ENCODE measurements at regions not wholly inside any gene's neighbourhood (a gene's known extent, or its start where the extent isn't known, plus 50 kb on each side); places are given as distances from the start of the nearest gene placed in this dataset.

GRCh38 chr10:83932245-83932644 lies 207.1 kb upstream of the GHITM start:
- Histone ChIP-seq H3K9me3 (ENCODE audit: control insufficient read depth, low read length) (no peaks in the 10 kb centered on the region), H3K36me3 (ENCODE audit: control insufficient read depth, insufficient read depth, low read length) (no peaks in the 10 kb centered on the region), H3K27ac (no peak overlapping the region), H3K27me3 (ENCODE audit: control insufficient read depth, insufficient read depth, low read length) (no peaks in the 10 kb centered on the region), H2AFZ (no peak overlapping the region), H3K4me1 (no peaks in the 10 kb centered on the region), H3K79me2 (no peaks in the 10 kb centered on the region), H3K4me2 (ENCODE audit: low read length) (no peak overlapping the region), H3K4me3 (ENCODE audit: low read depth, low read length) (no peak overlapping the region), H3K9ac (no peak overlapping the region)
- TF ChIP-seq CTCF (IDR thresholded peaks at IDR 0.05), result no peak

- Histone ChIP-seq H3K4me3 (ENCODE audit: low read depth, low read length) (no peak overlapping the region), H3K4me2 (ENCODE audit: low read length) (no peak overlapping the region), H3K27ac (no peak overlapping the region), H3K36me3 (ENCODE audit: control insufficient read depth, insufficient read depth, low read length) (no peaks in the 10 kb centered on the region), H2AFZ (no peak overlapping the region), H3K9me3 (ENCODE audit: control insufficient read depth, low read length) (no peaks in the 10 kb centered on the region), H3K4me1 (no peaks in the 10 kb centered on the region), H3K27me3 (ENCODE audit: control insufficient read depth, insufficient read depth, low read length) (no peaks in the 10 kb centered on the region), H3K9ac (no peak overlapping the region), H3K79me2 (no peaks in the 10 kb centered on the region)
- TF ChIP-seq CTCF (IDR thresholded peaks at IDR 0.05), result no peak
Measured at GRCh38 chr10:83934062-83934461, 205.2 kb upstream of the GHITM start.

GRCh38 chr10:83934641-83935338 lies 204.5 kb upstream of the GHITM start:
- H3K79me2 ChIP-seq, result no peaks in the 10 kb centered on the region
- H2AFZ ChIP-seq, result no peak overlapping the region
- H3K9ac ChIP-seq, result no peak overlapping the region
- no peak overlapping the region for H3K4me2 ChIP-seq (ENCODE audit: low read length)
- H3K36me3 ChIP-seq (ENCODE audit: control insufficient read depth, insufficient read depth, low read length), result no peaks in the 10 kb centered on the region
- no peaks in the 10 kb centered on the region for H3K4me1 ChIP-seq
- H3K27ac ChIP-seq, result no peak overlapping the region
- H3K4me3 ChIP-seq (ENCODE audit: low read depth, low read length), result no peak overlapping the region
- no peak for TF ChIP-seq CTCF (IDR thresholded peaks at IDR 0.05)
- H3K27me3 ChIP-seq (ENCODE audit: control insufficient read depth, insufficient read depth, low read length), result no peaks in the 10 kb centered on the region
- H3K9me3 ChIP-seq (ENCODE audit: control insufficient read depth, low read length), result no peaks in the 10 kb centered on the region

- Histone ChIP-seq H3K27me3 (ENCODE audit: control insufficient read depth, insufficient read depth, low read length) (no peaks in the 10 kb centered on the region), H3K4me2 (ENCODE audit: low read length) (no peak overlapping the region), H3K4me1 (no peaks in the 10 kb centered on the region), H3K27ac (no peak overlapping the region), H3K9me3 (ENCODE audit: control insufficient read depth, low read length) (no peaks in the 10 kb centered on the region), H3K9ac (no peak overlapping the region), H3K79me2 (no peaks in the 10 kb centered on the region), H2AFZ (no peak overlapping the region), H3K36me3 (ENCODE audit: control insufficient read depth, insufficient read depth, low read length) (no peaks in the 10 kb centered on the region), H3K4me3 (ENCODE audit: low read depth, low read length) (no peak overlapping the region)
- no peak for TF ChIP-seq CTCF (IDR thresholded peaks at IDR 0.05)
Measured at GRCh38 chr10:83935339-83935736, 204.0 kb upstream of the GHITM start.

GRCh38 chr10:83935911-83936310 lies 203.4 kb upstream of the GHITM start:
- no peaks in the 10 kb centered on the region for H3K27me3 ChIP-seq (ENCODE audit: control insufficient read depth, insufficient read depth, low read length)
- no peaks in the 10 kb centered on the region for H3K79me2 ChIP-seq
- H3K4me1 ChIP-seq, result no peaks in the 10 kb centered on the region
- H2AFZ ChIP-seq, result no peak overlapping the region
- no peak overlapping the region for H3K27ac ChIP-seq
- H3K9me3 ChIP-seq (ENCODE audit: control insufficient read depth, low read length), result no peaks in the 10 kb centered on the region
- no peak overlapping the region for H3K4me2 ChIP-seq (ENCODE audit: low read length)
- no peak overlapping the region for H3K4me3 ChIP-seq (ENCODE audit: low read depth, low read length)
- no peaks in the 10 kb centered on the region for H3K36me3 ChIP-seq (ENCODE audit: control insufficient read depth, insufficient read depth, low read length)
- H3K9ac ChIP-seq, result no peak overlapping the region
- no peak for TF ChIP-seq CTCF (IDR thresholded peaks at IDR 0.05)

All from parathyroid adenoma (tissue), 2 donors.